ENCODE measurements at regions not wholly inside any gene's neighbourhood (a gene's known extent, or its start where the extent isn't known, plus 50 kb on each side); places are given as distances from the start of the nearest gene placed in this dataset.
"Not testable (repeated sequence)": the region's sequence is repeated elsewhere in the genome, so short reads cannot be mapped to it uniquely, and the experiment has no call there.

DNA sequence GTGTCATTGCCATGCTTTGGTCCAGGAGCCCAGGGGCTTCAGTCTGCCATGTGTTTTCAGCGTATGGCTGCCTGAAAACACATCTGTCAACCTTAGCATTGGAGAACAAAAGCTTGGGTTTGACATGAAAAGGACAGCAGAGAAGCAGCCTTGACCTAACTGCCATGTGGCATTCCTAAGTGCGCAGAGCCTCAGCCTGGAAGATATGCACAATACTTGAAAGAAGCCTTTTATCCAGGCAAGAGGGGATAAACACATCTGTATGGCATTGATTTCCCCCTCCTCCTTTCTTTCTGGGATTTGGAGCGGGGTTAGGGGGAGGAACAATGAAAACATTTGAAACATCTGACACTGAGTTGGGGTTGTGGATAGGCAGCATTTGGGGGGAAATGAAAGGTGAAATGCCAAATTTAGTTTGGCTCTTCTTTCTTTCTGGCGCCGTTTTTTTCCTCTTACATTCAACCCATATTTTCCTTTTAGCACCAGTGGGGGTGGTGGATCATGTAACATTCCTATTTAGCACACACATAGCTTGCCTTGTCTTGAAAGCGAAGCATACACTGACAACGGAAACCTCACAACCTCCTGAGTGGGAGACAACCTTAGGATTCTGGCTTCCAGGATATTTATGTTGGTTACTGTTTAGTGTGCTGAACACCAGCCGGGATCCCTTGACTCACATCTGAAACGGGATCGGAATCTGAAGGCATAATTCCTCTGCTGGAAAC, 177.0 kb downstream of the C12orf75 start:
- ATAC-seq (replicated peaks) = no peak
- no peak overlapping the region for H3K27ac Mint-ChIP-seq
- no peaks in the 10 kb centered on the region for H3K36me3 Mint-ChIP-seq
- H3K4me1 Mint-ChIP-seq = no peaks in the 10 kb centered on the region
- peaks cover 4 to 36% of the 10 kb centered on the region in 2 donors for H3K27me3 Mint-ChIP-seq
- no peak overlapping the region for H3K4me3 Mint-ChIP-seq
- no peaks in the 10 kb centered on the region for H3K9me3 Mint-ChIP-seq
- DNase-seq = no peak

DNA sequence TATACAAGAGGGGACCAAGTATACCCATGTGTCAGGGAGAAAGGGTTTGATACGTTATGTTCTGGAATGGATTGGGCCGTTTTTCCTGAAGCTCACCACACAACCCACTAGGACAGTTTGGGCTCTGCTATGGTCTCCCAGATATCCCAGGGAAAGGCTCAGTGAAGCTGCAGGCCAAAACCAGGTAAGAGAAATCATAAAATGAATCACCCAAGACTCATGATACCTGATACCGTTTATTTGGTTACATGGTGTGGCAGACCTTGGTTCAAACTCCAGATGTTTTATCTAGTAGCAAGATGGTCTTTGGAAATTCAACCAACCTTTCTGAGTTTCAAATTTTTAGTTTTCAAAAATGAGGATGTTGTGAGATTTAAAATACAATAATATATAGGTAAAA, 177.6 kb downstream of the C12orf75 start:
- no peak overlapping the region for H3K27ac Mint-ChIP-seq
- DNase-seq = no peak
- no peaks in the 10 kb centered on the region for H3K4me1 Mint-ChIP-seq
- peaks cover 4 to 35% of the 10 kb centered on the region in 2 donors for H3K27me3 Mint-ChIP-seq
- no peaks in the 10 kb centered on the region for H3K36me3 Mint-ChIP-seq
- no peak overlapping the region for H3K4me3 Mint-ChIP-seq
- H3K9me3 Mint-ChIP-seq = no peaks in the 10 kb centered on the region
- ATAC-seq (replicated peaks) = no peak

DNA sequence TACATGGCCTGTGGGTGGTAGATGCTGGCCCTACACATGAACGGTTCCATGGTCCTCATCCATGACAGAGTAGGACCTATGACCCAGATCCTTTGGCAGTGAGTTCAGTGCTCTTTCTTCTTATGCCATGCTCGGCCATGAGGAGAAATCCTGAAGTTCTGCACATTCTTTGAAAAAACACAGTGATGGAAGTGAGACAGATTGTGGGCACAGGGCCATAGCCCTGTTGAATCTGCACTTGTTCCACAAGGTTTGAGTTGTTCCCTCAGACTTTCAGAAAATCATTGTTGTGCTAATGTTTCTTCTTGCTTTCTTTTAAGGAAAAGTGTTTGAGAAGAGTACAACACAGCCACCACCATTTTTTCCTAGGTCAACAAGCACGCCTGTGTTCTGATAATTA, 180.0 kb downstream of the C12orf75 start:
- Mint-ChIP-seq H3K36me3 (no peaks in the 10 kb centered on the region), H3K4me1 (no peaks in the 10 kb centered on the region), H3K27ac (no peak overlapping the region), H3K9me3 (peaks cover 0 to 1% of the 10 kb centered on the region in 2 donors), H3K4me3 (no peak overlapping the region), H3K27me3 (peaks cover 0 to 12% of the 10 kb centered on the region in 2 donors)
- DNase-seq = no peak
- ATAC-seq (replicated peaks) = no peak

DNA sequence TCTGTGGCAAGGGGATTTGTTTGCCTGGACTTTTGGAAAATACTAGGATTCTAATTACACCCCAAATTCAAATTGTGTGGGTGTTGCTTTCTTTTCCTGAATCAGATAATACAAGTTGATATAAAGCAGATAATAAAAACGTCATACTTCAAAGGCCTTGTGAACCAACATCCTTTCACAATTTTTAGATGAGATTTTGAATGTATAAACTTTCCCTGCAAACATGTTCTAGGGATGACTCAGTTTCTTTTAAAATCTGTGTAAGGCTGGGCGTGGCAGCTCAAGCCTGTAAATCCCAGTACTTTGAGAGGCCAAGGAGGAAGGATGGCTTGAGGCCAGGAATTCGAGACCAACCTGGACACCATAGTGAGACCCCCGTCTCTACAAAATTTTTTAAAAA, 182.4 kb downstream of the C12orf75 start:
- not testable (repeated sequence) for H3K4me3 Mint-ChIP-seq; ATAC-seq (replicated peaks); H3K9me3 Mint-ChIP-seq; H3K27ac Mint-ChIP-seq; H3K4me1 Mint-ChIP-seq; H3K27me3 Mint-ChIP-seq; H3K36me3 Mint-ChIP-seq; DNase-seq

DNA sequence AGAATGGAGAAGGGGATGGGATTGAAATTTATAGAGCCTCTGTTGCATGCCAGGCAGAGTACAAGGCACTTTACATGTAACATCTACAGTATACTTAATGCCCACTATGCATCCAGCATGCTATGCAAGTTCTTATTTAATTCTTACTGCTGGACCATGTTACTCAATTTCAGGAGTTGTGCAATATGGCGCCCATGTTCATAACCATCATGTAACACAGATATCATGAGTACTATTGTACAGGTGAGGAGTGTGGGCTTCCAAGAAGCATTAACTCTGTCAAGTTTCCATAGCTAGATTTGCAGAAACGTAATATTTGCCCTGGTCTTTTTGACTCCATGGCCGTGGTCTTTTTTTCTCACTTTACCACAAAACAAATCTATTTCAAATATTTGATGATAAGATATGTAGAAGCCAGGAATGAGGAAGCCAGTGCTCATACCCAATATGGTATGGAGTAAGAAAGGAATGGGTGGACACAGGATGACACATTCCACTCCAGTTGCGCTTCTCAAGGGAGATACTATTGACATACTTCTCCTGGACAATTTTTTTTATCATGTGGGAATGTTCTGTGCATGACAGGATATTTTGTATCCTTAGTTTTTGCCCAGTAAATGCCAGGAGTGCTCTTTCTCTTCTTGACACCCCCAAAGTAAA, 191.8 kb downstream of the C12orf75 start:
- H3K27ac Mint-ChIP-seq = no peak overlapping the region
- no peaks in the 10 kb centered on the region for H3K9me3 Mint-ChIP-seq
- no peak for DNase-seq
- no peak overlapping the region for H3K4me3 Mint-ChIP-seq
- H3K4me1 Mint-ChIP-seq = no peaks in the 10 kb centered on the region
- peaks cover 5 to 7% of the 10 kb centered on the region in 2 donors for H3K27me3 Mint-ChIP-seq
- no peak for ATAC-seq (replicated peaks)
- no peaks in the 10 kb centered on the region for H3K36me3 Mint-ChIP-seq

DNA sequence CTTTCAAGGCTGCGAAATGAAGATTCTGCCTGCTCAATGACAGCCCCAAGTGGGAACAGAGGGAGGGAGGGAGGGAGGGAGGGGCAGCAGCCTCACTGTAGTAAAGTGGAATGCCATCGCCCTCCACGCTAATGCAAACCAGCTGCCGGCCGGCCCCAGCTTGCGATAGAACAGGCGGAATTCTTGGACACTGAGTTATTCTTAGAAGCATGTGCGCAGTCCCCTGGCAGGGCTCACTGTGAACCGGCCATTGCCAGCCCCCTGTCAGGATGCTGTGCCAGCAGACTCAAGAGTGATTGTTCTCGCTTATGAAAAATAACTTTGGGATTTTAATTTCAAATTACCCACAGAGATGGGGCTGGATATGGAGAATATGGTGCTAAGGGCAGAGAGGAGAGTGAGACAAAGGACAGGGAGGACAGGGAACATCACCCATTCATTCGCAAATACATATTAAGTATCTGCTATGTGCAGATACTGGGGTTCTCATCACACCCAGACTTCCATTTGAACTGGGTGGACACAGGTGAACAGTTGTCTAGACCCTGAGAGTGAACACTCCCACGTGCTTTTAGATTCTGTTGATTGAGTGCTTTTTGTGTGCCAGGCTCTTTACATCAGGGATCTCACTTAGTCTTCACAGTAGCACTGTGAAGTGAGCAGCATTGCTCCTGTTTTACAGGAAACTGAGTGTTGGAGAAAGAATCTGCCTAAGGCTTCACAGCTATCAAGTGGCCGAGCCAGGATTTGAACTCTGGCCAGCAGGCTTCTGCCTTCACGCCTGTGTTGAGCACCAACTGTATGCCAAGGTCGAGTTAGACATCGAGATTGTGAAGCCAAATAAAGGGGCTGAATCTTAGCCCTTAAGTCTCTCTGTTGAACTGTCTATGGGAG, 192.9 kb downstream of the C12orf75 start:
- DNase-seq = no peak
- Mint-ChIP-seq H3K27me3 (peaks cover 7% of the 10 kb centered on the region in 2 donors), H3K27ac (no peak overlapping the region), H3K4me3 (no peak overlapping the region), H3K4me1 (no peaks in the 10 kb centered on the region), H3K36me3 (no peaks in the 10 kb centered on the region), H3K9me3 (no peaks in the 10 kb centered on the region)
- no peak for ATAC-seq (replicated peaks)

DNA sequence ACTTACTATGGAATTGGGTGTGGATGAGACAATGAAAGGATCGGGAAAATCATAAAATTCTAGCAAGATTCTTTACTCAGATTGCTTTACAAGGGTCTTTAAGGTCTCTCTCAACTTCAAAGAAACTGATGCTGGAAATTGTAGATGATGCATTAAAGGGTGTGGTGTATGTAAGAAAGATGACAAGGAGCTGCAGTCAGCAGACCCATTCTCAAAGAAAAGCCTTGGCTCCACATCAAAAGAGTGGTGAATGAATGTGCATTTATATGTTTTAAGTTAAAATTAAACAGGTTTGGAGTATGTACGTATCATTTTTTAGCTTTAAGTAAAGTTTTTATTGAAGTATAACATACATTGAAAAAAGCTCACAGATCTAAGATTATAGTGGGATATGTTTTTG, 194.5 kb downstream of the C12orf75 start:
- peaks cover 7 to 11% of the 10 kb centered on the region in 2 donors for H3K27me3 Mint-ChIP-seq
- no peak overlapping the region for H3K4me3 Mint-ChIP-seq
- ATAC-seq (replicated peaks) = no peak

DNA sequence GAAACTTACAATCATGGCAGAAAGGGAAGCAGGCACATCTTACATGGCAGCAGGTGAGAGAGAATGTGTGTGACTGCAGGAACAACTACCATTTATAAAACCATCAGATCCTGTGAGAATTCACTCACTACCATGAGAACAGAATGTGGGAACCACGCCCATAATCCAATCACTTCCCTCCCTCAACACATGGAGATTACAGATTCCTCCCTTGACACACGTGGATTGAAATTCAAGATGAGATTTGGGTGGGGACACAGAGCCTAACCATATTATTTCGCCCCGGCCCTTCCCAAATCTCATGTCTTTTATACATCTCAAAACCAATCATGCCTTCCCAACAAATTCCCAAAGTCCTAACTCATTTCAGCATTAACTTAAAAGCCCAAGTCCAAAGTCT, 203.6 kb downstream of the C12orf75 start:
- ATAC-seq (replicated peaks) (no peak), DNase-seq (no peak)
- Mint-ChIP-seq H3K4me3 (no peak overlapping the region), H3K9me3 (peaks cover 24 to 26% of the 10 kb centered on the region in 2 donors), H3K27me3 (peaks cover 4 to 16% of the 10 kb centered on the region in 2 donors), H3K36me3 (no peaks in the 10 kb centered on the region), H3K27ac (no peak overlapping the region), H3K4me1 (peaks cover 0 to 3% of the 10 kb centered on the region in 2 donors)

More for the DNA sequence above, 194.5 kb downstream of the C12orf75 start:
- no peaks in the 10 kb centered on the region for H3K36me3 Mint-ChIP-seq
- no peak for DNase-seq
- H3K27ac Mint-ChIP-seq = no peak overlapping the region
- H3K9me3 Mint-ChIP-seq = no peaks in the 10 kb centered on the region
- no peaks in the 10 kb centered on the region for H3K4me1 Mint-ChIP-seq

DNA sequence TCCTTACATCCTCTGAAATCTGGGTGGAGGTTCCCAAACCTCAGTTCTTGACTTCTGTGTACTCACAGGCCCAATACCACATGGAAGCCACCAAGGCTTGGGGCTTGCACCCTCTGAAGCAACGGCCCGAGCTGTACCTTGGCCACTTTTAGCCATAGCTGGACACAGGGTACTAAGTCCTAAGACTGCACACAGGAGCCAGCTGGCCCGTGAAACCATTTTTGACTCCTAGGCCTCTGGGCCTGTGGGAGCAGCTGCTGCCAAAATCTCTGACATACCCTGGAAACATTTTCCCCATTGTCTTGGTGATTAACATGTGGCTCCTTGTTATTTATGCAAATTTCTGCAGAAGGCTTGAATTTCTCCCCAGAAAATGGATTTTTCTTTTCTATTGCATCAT, 204.5 kb downstream of the C12orf75 start:
- not testable (repeated sequence) for H3K36me3 Mint-ChIP-seq; DNase-seq; H3K27ac Mint-ChIP-seq; H3K4me3 Mint-ChIP-seq; ATAC-seq (replicated peaks); H3K4me1 Mint-ChIP-seq
- Mint-ChIP-seq H3K27me3 (peaks cover 4 to 16% of the 10 kb centered on the region in 2 donors), H3K9me3 (peaks cover 24 to 26% of the 10 kb centered on the region in 2 donors)

DNA sequence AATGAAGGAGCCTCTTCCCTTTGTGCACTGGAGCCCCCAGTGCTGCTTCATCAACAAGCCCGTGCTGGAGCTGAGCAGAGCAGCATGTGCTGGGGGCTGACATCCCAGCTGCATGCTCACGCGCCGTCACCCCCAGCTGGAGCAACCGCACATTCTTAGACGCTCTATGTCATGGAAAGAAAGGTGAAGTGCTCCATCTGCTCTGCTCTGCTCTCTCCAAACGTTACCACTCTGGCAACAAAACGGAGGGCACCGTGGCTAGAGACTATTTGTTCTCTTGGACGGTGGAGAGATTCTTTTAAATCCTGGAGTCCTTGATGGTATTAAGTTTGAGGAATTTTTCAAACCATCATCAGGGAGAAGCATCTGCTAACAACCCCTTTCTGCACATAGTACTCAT, 208.4 kb downstream of the C12orf75 start:
- peaks cover 22 to 25% of the 10 kb centered on the region in 2 donors for H3K9me3 Mint-ChIP-seq
- no peaks in the 10 kb centered on the region for H3K36me3 Mint-ChIP-seq
- H3K4me3 Mint-ChIP-seq = no peak overlapping the region
- no peak overlapping the region for H3K27ac Mint-ChIP-seq
- no peak for ATAC-seq (replicated peaks)
- peaks cover 0 to 6% of the 10 kb centered on the region in 2 donors for H3K27me3 Mint-ChIP-seq
- no peaks in the 10 kb centered on the region for H3K4me1 Mint-ChIP-seq
- no peak for DNase-seq

DNA sequence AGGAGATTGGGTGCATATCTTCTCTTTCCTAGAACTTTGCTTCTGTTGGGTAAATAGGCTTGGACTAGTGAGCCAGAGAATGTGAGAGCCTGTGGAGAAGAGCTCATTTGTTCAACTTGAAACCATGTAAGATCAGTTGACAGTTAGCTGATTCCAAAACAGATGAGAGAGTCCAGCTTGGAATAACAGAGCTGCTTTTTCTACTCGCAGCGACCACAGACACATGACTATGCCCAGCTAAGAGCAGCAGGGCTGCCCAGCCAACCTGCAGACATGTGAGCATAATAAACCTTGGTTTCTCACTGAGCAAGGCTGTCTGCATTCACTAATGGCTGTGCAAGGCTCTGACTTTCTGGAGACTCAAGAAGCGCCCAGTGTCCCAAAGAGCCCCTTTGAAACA, 209.2 kb downstream of the C12orf75 start:
- Mint-ChIP-seq H3K27ac (no peak overlapping the region), H3K4me1 (no peaks in the 10 kb centered on the region), H3K9me3 (peaks cover 13 to 18% of the 10 kb centered on the region in 2 donors), H3K27me3 (no peaks in the 10 kb centered on the region), H3K4me3 (no peak overlapping the region), H3K36me3 (no peaks in the 10 kb centered on the region)
- DNase-seq (no peak), ATAC-seq (replicated peaks) (no peak)

DNA sequence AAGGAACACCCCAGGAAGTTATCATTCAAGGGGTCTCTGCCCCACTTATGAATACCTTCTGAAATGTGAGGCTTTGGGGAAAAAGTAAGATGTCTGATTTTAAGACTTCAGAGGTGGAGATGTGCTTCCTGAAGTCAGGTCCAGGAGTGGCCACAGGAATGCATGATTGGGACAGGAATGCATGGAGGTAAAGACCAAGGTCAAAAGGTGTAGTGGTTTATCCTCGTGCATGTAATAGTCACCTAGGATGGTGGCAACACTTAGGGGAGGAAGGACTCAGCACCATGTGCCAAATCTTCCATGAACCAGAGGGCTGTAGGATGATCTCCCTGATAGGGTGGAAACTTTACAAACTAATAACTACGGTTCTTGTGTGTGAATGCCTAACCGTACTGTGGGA, 217.3 kb downstream of the C12orf75 start:
- peaks cover 4% of the 10 kb centered on the region in 2 donors for H3K9me3 Mint-ChIP-seq
- DNase-seq (no peak), ATAC-seq (replicated peaks) (no peak)
- H3K4me3 Mint-ChIP-seq = no peak overlapping the region
- H3K36me3 Mint-ChIP-seq = no peaks in the 10 kb centered on the region
- H3K27me3 Mint-ChIP-seq = peaks cover 3 to 4% of the 10 kb centered on the region in 2 donors
- no peaks in the 10 kb centered on the region for H3K4me1 Mint-ChIP-seq
- no peak overlapping the region for H3K27ac Mint-ChIP-seq

DNA sequence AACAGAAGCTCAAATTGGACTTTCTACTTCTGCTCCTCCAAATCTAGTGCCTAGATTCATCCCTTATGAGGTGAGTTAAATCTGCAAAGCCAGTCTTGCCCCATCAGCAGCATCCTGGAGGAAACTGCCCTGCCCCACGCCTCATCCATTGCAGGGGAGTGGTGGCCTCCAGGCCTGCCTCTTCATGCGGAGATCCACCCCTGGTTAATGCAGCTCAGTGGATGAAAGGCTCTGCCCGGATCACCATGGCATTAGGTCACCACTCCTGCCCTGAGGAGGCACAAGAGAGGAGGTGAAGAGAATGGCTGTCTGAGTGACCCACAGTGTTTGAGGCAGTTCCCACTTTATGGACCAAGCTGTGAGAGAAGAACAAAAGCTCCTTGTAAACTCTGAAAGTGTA, 218.1 kb downstream of the C12orf75 start:
- no peaks in the 10 kb centered on the region for H3K4me1 Mint-ChIP-seq
- no peaks in the 10 kb centered on the region for H3K36me3 Mint-ChIP-seq
- H3K9me3 Mint-ChIP-seq = peaks cover 4% of the 10 kb centered on the region in 2 donors
- H3K27ac Mint-ChIP-seq = no peak overlapping the region
- no peak overlapping the region for H3K4me3 Mint-ChIP-seq
- no peak for DNase-seq
- no peak for ATAC-seq (replicated peaks)
- H3K27me3 Mint-ChIP-seq = peaks cover 3 to 4% of the 10 kb centered on the region in 2 donors

DNA sequence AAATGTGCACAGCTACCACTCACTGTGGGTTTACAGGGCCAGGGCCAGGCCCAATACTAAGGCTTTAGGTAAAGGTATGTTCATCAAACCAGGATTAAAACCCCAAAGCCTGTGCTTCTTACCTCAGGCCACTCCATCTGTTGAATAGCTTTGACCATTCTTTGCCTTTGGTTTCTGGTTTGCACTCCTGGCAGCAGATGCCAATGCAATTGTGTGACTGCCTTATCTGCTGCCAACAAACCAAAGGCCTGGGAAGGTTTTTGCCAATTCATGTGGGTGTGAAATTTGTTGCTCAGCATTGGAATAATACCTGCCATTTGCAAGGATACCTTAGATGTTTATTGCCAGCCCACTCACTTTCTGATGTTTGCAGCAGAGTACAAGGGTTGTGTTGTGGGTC, 221.6 kb downstream of the C12orf75 start:
- Mint-ChIP-seq H3K27ac (no peak overlapping the region), H3K9me3 (peaks cover 1 to 3% of the 10 kb centered on the region in 2 donors), H3K4me3 (no peak overlapping the region), H3K36me3 (no peaks in the 10 kb centered on the region), H3K27me3 (peaks cover 4 to 7% of the 10 kb centered on the region in 2 donors), H3K4me1 (no peaks in the 10 kb centered on the region)
- ATAC-seq (replicated peaks) = no peak
- DNase-seq = no peak
